HEK293 (cell line): ENCODE measurements at regions not wholly inside any gene's neighbourhood (a gene's known extent, or its start where the extent isn't known, plus 50 kb on each side); places are given as distances from the start of the nearest gene placed in this dataset.

Experiments
- CTCF ChIA-PET: fragments of 350-600 bp; formaldehyde crosslinking; extraction: SDS; loops from one replicate; lab custom pipeline; 2021; ENCODE audit warnings: antibody characterized with exemption; lab: Yijun Ruan, JAX
- POLR2A ChIA-PET: fragments of 300-600 bp; formaldehyde crosslinking; extraction: SDS; loops from one replicate; lab custom pipeline; 2020; ENCODE audit warnings: antibody characterized with exemption, inconsistent platforms; lab: Yijun Ruan, JAX
- H3K27ac ChIP-seq: fragments of 200-500 bp; sonication (Bioruptor generic); 2 replicates; pipeline ENCODE4 v1.5.1; 2014; ENCODE audit warnings: low read depth, low read length, control low read depth, inconsistent platforms; ENCODE audit errors: extremely low read depth
- H3K36me3 ChIP-seq, 2 experiments: fragments of 200-500 bp in 1 of 2; sonication (Bioruptor generic) in 1 of 2; 1 replicate in 1 of 2; 2 replicates in 1 of 2; pipeline ENCODE4 v1.5.1; 2014 to 2017; ENCODE audit warnings: inconsistent platforms in 2 of 2, low read length in 2 of 2; ENCODE audit not compliant: control insufficient read depth in 2 of 2, insufficient read depth in 1 of 2
- H3K4me1 ChIP-seq: fragments of 200-500 bp; sonication (Bioruptor generic); 2 replicates; pipeline ENCODE4 v1.5.1; 2014; ENCODE audit warnings: mild to moderate bottlenecking, low read length, inconsistent platforms; ENCODE audit not compliant: control insufficient read depth, insufficient read depth
- H3K4me3 ChIP-seq: 2 replicates; pipeline ENCODE4 v1.5.1; 2011; ENCODE audit warnings: low read depth, mild to moderate bottlenecking, control low read depth, low read length, moderate library complexity
- H3K9me3 ChIP-seq: fragments of 200-500 bp; sonication (Bioruptor generic); 2 replicates; pipeline ENCODE4 v1.5.1; 2014; ENCODE audit warnings: low read depth, low read length, inconsistent platforms; ENCODE audit not compliant: control insufficient read depth, insufficient read depth
- HOXC10 ChIP-seq: sonication (generic); formaldehyde crosslinking; IDR thresholded peaks from 2 replicates; pipeline ENCODE4 v1.8.1; 2023; ENCODE audit warnings: mild to moderate bottlenecking, missing genetic modification reagents
- HOXD13 ChIP-seq: sonication (generic); formaldehyde crosslinking; IDR thresholded peaks from 2 replicates; pipeline ENCODE4 v1.8.0; 2022; ENCODE audit warnings: missing genetic modification reagents, borderline replicate concordance
- OVOL3 ChIP-seq: fragments of 450-650 bp; formaldehyde crosslinking; IDR thresholded peaks from 2 replicates; pipeline ENCODE4 v1.5.1; 2016; ENCODE audit warnings: missing biosample characterization, missing genetic modification characterization
- SALL2 ChIP-seq: fragments of 450-650 bp; formaldehyde crosslinking; IDR thresholded peaks from 2 replicates; pipeline ENCODE4 v1.5.0; 2017; ENCODE audit warnings: missing biosample characterization, mild to moderate bottlenecking, missing genetic modification characterization, borderline replicate concordance
- TCF7L2 ChIP-seq: IDR thresholded peaks from 2 replicates; pipeline ENCODE4 v1.6.1; 2011; ENCODE audit warnings: low read depth, mild to moderate bottlenecking, inconsistent platforms, low read length, moderate library complexity, borderline replicate concordance
- ZBTB21 ChIP-seq: fragments of 450-650 bp; formaldehyde crosslinking; IDR thresholded peaks from 2 replicates; pipeline ENCODE4 v1.5.1; 2017; ENCODE audit warnings: missing biosample characterization, missing genetic modification characterization
- ZFP37 ChIP-seq: fragments of 450-650 bp; formaldehyde crosslinking; IDR thresholded peaks from 2 replicates; pipeline ENCODE4 v1.5.1; 2016; ENCODE audit warnings: missing biosample characterization, missing genetic modification characterization
- ZNF10 ChIP-seq: fragments of 450-650 bp; formaldehyde crosslinking; IDR thresholded peaks from 2 replicates; pipeline ENCODE4 v1.5.1; 2017; ENCODE audit warnings: missing biosample characterization, missing genetic modification characterization
- ZNF114 ChIP-seq: fragments of 450-650 bp; formaldehyde crosslinking; IDR thresholded peaks from 2 replicates; pipeline ENCODE4 v1.5.0; 2017; ENCODE audit warnings: missing biosample characterization, missing genetic modification characterization
- ZNF138 ChIP-seq: fragments of 450-650 bp; formaldehyde crosslinking; IDR thresholded peaks from 2 replicates; pipeline ENCODE4 v1.5.1; 2016; ENCODE audit warnings: missing biosample characterization, missing genetic modification characterization, borderline replicate concordance
- ZNF311 ChIP-seq: fragments of 450-650 bp; formaldehyde crosslinking; IDR thresholded peaks from 2 replicates; pipeline ENCODE4 v1.5.1; 2017; ENCODE audit warnings: missing biosample characterization, missing genetic modification characterization, borderline replicate concordance
- ZNF335 ChIP-seq: fragments of 450-650 bp; formaldehyde crosslinking; conservative IDR thresholded peaks from 2 replicates; pipeline ENCODE4 v1.5.1; 2016; ENCODE audit warnings: missing biosample characterization, missing genetic modification characterization
- ZNF362 ChIP-seq: fragments of 450-650 bp; formaldehyde crosslinking; IDR thresholded peaks from 2 replicates; pipeline ENCODE4 v1.5.1; 2016; ENCODE audit warnings: missing biosample characterization, missing genetic modification characterization
- ZNF426 ChIP-seq: fragments of 450-650 bp; formaldehyde crosslinking; IDR thresholded peaks from 2 replicates; pipeline ENCODE4 v1.5.1; 2017; ENCODE audit warnings: missing biosample characterization, missing genetic modification characterization, mild to moderate bottlenecking, inconsistent platforms, moderate library complexity
- ZNF48 ChIP-seq: fragments of 450-650 bp; formaldehyde crosslinking; IDR thresholded peaks from 2 replicates; pipeline ENCODE4 v1.5.1; 2016; ENCODE audit warnings: missing biosample characterization, missing genetic modification characterization
- ZNF514 ChIP-seq: fragments of 450-650 bp; formaldehyde crosslinking; IDR thresholded peaks from 2 replicates; pipeline ENCODE4 v1.5.1; 2016; ENCODE audit warnings: missing biosample characterization, missing genetic modification characterization
- ZNF544 ChIP-seq: fragments of 450-650 bp; formaldehyde crosslinking; IDR thresholded peaks from 2 replicates; pipeline ENCODE4 v1.5.0; 2017; ENCODE audit warnings: missing biosample characterization, missing genetic modification characterization
- ZNF629 ChIP-seq: fragments of 450-650 bp; formaldehyde crosslinking; IDR thresholded peaks from 2 replicates; pipeline ENCODE4 v1.5.1; 2017; ENCODE audit warnings: missing biosample characterization, missing genetic modification characterization
- ZNF664 ChIP-seq: fragments of 450-650 bp; formaldehyde crosslinking; IDR thresholded peaks from 2 replicates; pipeline ENCODE4 v1.5.1; 2016; ENCODE audit warnings: missing biosample characterization, missing genetic modification characterization
- ZNF670 ChIP-seq: fragments of 450-650 bp; formaldehyde crosslinking; IDR thresholded peaks from 2 replicates; pipeline ENCODE4 v1.5.1; 2016; ENCODE audit warnings: missing biosample characterization, missing genetic modification characterization, low read depth
- ZNF704 ChIP-seq: fragments of 450-650 bp; formaldehyde crosslinking; IDR thresholded peaks from 2 replicates; pipeline ENCODE4 v1.5.1; 2016; ENCODE audit warnings: missing biosample characterization, missing genetic modification characterization
- ZNF830 ChIP-seq: fragments of 450-650 bp; IDR thresholded peaks from 2 replicates; pipeline ENCODE4 v1.5.0; 2018; ENCODE audit warnings: missing biosample characterization, missing genetic modification characterization, low read depth, mild to moderate bottlenecking, moderate library complexity
- TF ChIP-seq, protein P1 (sequence below): fragments of 450-650 bp; formaldehyde crosslinking; IDR thresholded peaks from 2 replicates; pipeline ENCODE4 v1.5.1; 2016; ENCODE audit warnings: missing biosample characterization, missing genetic modification characterization
- TF ChIP-seq, protein P2 (sequence below): fragments of 450-650 bp; formaldehyde crosslinking; IDR thresholded peaks from 2 replicates; pipeline ENCODE4 v1.5.1; 2017; ENCODE audit warnings: missing biosample characterization, missing genetic modification characterization
- TF ChIP-seq, protein P3 (sequence below): fragments of 450-650 bp; formaldehyde crosslinking; IDR thresholded peaks from 2 replicates; pipeline ENCODE4 v1.5.1; 2016; ENCODE audit warnings: missing biosample characterization, missing genetic modification characterization

GRCh38 chr3:59680919-59681318 lies 631.1 kb upstream of the CFAP20DC start:
- H3K4me3 ChIP-seq, result no peak overlapping the region
- CTCF ChIA-PET, result no interaction called here
- no peaks in the 10 kb centered on the region for H3K36me3 ChIP-seq
- no peak overlapping the region for H3K27ac ChIP-seq
- no peaks in the 10 kb centered on the region for H3K9me3 ChIP-seq
- no peaks in the 10 kb centered on the region for H3K4me1 ChIP-seq
- TF ChIP-seq ZNF664, result no peak
- POLR2A ChIA-PET, result no interaction called here

DNA sequence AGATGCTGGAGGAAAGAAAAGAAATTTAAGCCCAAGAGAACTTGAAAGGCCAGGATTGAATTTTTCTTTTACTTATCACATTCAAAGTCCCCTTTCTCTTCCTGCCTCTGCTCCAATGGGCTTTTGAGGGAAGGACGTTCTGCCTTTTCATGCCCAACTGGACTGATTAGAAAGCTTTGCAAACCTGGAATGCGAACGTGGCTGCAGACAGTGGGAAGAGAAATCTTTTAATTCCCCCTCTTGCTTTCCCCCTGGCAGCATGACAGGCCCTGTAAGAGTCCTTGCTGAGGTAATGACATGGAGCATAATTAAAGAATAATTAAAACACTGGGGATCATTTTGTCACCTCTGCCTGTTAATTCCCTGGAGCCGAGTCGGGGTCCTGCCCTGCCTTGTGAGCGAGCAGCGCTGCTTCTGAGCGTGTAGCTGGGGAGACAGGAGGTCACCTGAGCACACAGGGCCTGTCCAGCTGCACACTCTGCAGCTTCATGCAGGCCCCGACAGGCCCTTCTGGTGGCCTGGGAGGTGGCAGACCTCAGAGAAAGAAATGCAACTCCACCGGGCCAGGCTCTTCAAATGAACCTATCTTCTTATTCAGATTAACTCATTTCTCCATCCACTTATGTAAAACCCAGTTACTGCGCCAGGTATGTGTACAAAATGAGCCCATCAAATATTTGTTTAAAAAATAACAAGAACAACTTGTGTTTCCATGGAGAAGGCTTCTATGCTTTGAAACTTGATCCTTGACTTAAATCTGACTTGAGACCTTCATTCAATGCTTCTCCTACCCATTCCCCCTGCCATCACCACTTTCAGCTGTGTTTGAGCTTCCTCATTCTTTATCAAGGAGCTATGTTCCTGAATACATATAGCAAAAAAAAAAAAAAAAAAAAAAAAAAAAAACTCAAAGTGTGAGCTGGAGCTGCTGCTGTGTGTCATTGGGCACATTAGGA lies 628.2 kb upstream of the CFAP20DC start:
- Histone ChIP-seq H3K4me3 (no peak overlapping the region), H3K4me1 (no peaks in the 10 kb centered on the region), H3K27ac (no peak overlapping the region), H3K36me3 (no peaks in the 10 kb centered on the region)
- CTCF ChIA-PET, result no interaction called here
- POLR2A ChIA-PET, result no interaction called here
- TF ChIP-seq ZNF48 (no peak), ZNF544 (tag by site-specific recombination) (no peak), ZBTB21 (tag by site-specific recombination) (no peak), ZNF830 (tag by site-specific recombination) (no peak), ZFP37 (tag by site-specific recombination) (no peak)
- TF ChIP-seq, all 188 proteins: peak for 0
- H3K9me3 ChIP-seq, result no peaks in the 10 kb centered on the region

GRCh38 chr3:59675495-59675894 lies 625.7 kb upstream of the CFAP20DC start:
- POLR2A ChIA-PET, result no interaction called here
- CTCF ChIA-PET, result no interaction called here
- TF ChIP-seq ZNF704 (tag by site-specific recombination), result no peak
- no peak for TF ChIP-seq ZNF670 (tag by site-specific recombination)
- no peak for TF ChIP-seq ZNF362 (tag by site-specific recombination)
- no peak for TF ChIP-seq OVOL3 (tag by site-specific recombination)
- no peak for TF ChIP-seq HOXC10 (CRISPR knock-in tag)
- TF ChIP-seq ZNF114, result no peak
- TF ChIP-seq ZNF138 (tag by site-specific recombination), result no peak
- TF ChIP-seq SALL2 (tag by site-specific recombination), result no peak
- TF ChIP-seq, protein P1, sequence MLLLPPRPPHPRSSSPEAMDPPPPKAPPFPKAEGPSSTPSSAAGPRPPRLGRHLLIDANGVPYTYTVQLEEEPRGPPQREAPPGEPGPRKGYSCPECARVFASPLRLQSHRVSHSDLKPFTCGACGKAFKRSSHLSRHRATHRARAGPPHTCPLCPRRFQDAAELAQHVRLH (tag by site-specific recombination), result no peak
- no peak for TF ChIP-seq ZNF10 (tag by site-specific recombination)
- TF ChIP-seq TCF7L2, result no peak
- TF ChIP-seq ZNF311, result no peak
- TF ChIP-seq, protein P2, sequence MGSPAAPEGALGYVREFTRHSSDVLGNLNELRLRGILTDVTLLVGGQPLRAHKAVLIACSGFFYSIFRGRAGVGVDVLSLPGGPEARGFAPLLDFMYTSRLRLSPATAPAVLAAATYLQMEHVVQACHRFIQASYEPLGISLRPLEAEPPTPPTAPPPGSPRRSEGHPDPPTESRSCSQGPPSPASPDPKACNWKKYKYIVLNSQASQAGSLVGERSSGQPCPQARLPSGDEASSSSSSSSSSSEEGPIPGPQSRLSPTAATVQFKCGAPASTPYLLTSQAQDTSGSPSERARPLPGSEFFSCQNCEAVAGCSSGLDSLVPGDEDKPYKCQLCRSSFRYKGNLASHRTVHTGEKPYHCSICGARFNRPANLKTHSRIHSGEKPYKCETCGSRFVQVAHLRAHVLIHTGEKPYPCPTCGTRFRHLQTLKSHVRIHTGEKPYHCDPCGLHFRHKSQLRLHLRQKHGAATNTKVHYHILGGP (tag by site-specific recombination), result no peak
- TF ChIP-seq, protein P3, sequence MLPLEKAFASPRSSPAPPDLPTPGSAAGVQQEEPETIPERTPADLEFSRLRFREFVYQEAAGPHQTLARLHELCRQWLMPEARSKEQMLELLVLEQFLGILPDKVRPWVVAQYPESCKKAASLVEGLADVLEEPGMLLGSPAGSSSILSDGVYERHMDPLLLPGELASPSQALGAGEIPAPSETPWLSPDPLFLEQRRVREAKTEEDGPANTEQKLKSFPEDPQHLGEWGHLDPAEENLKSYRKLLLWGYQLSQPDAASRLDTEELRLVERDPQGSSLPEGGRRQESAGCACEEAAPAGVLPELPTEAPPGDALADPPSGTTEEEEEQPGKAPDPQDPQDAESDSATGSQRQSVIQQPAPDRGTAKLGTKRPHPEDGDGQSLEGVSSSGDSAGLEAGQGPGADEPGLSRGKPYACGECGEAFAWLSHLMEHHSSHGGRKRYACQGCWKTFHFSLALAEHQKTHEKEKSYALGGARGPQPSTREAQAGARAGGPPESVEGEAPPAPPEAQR (tag by site-specific recombination), result no peak
- no peak for TF ChIP-seq HOXD13 (CRISPR knock-in tag)
- no peak for TF ChIP-seq ZNF335
- TF ChIP-seq ZNF629 (tag by site-specific recombination), result no peak
- TF ChIP-seq ZNF514 (tag by site-specific recombination), result no peak
- no peak for TF ChIP-seq ZNF426
- Histone ChIP-seq H3K4me3 (no peak overlapping the region), H3K9me3 (no peaks in the 10 kb centered on the region), H3K36me3 (no peaks in the 10 kb centered on the region), H3K27ac (no peak overlapping the region), H3K4me1 (no peaks in the 10 kb centered on the region)
